ENCODE measurements at regions not wholly inside any gene's neighbourhood (a gene's known extent, or its start where the extent isn't known, plus 50 kb on each side); places are given as distances from the start of the nearest gene placed in this dataset.

GRCh38 chr11:100586361-100587101 is 100.6 kb upstream of the ARHGAP42 start:
- no peak overlapping the region for H3K4me3 ChIP-seq
- TF ChIP-seq POLR2A (IDR thresholded peaks at IDR 0.05): no peak
- TF ChIP-seq CTCF (IDR thresholded peaks at IDR 0.05): no peak
- TF ChIP-seq POLR2AphosphoS5 (IDR thresholded peaks at IDR 0.05; ENCODE audit: insufficient read depth in 1 of 2, low read depth in 1 of 2): no peak
- no peak overlapping the region for H3K27ac ChIP-seq
- no peaks in the 10 kb centered on the region for H3K9me3 ChIP-seq
- no peaks in the 10 kb centered on the region for H3K36me3 ChIP-seq
- no peaks in the 10 kb centered on the region for H3K27me3 ChIP-seq
- peaks cover 15% of the 10 kb centered on the region for H3K4me1 ChIP-seq
- intact Hi-C loops (cut with DNase I): no loop called here
- no peak for DNase-seq (ENCODE audit: extremely low spot score in 2 of 2)

GRCh38 chr11:100592619-100593260 is 94.3 kb upstream of the ARHGAP42 start:
- Histone ChIP-seq H3K4me1 (no peaks in the 10 kb centered on the region), H3K27ac (no peak overlapping the region), H3K9me3 (no peaks in the 10 kb centered on the region), H3K4me3 (no peak overlapping the region), H3K27me3 (no peaks in the 10 kb centered on the region), H3K36me3 (no peaks in the 10 kb centered on the region)
- no peak for TF ChIP-seq POLR2AphosphoS5 (IDR thresholded peaks at IDR 0.05; ENCODE audit: insufficient read depth in 1 of 2, low read depth in 1 of 2)
- no peak for TF ChIP-seq POLR2A (IDR thresholded peaks at IDR 0.05)
- TF ChIP-seq CTCF (IDR thresholded peaks at IDR 0.05): no peak
- DNase-seq (ENCODE audit: extremely low spot score in 2 of 2): no peak
- intact Hi-C loops (cut with DNase I): no loop called here

- Histone ChIP-seq H3K4me3 (no peak overlapping the region), H3K4me1 (no peaks in the 10 kb centered on the region), H3K27me3 (no peaks in the 10 kb centered on the region), H3K36me3 (no peaks in the 10 kb centered on the region), H3K9me3 (no peaks in the 10 kb centered on the region), H3K27ac (no peak overlapping the region)
- DNase-seq (ENCODE audit: extremely low spot score in 2 of 2): no peak
- no peak for TF ChIP-seq CTCF (IDR thresholded peaks at IDR 0.05)
- TF ChIP-seq POLR2AphosphoS5 (IDR thresholded peaks at IDR 0.05; ENCODE audit: insufficient read depth in 1 of 2, low read depth in 1 of 2): no peak
- TF ChIP-seq POLR2A (IDR thresholded peaks at IDR 0.05): no peak
- intact Hi-C loops (cut with DNase I): no loop called here
Observed at GRCh38 chr11:100593291-100593690, 93.8 kb upstream of the ARHGAP42 start.

GRCh38 chr11:100594320-100594719 is 92.8 kb upstream of the ARHGAP42 start:
- no peaks in the 10 kb centered on the region for H3K27me3 ChIP-seq
- intact Hi-C loops (cut with DNase I): no loop called here
- H3K4me3 ChIP-seq: no peak overlapping the region
- no peaks in the 10 kb centered on the region for H3K9me3 ChIP-seq
- H3K4me1 ChIP-seq: no peaks in the 10 kb centered on the region
- no peak for TF ChIP-seq CTCF (IDR thresholded peaks at IDR 0.05)
- no peak for TF ChIP-seq POLR2A (IDR thresholded peaks at IDR 0.05)
- TF ChIP-seq POLR2AphosphoS5 (IDR thresholded peaks at IDR 0.05; ENCODE audit: insufficient read depth in 1 of 2, low read depth in 1 of 2): no peak
- no peak for DNase-seq (ENCODE audit: extremely low spot score in 2 of 2)
- H3K36me3 ChIP-seq: no peaks in the 10 kb centered on the region
- H3K27ac ChIP-seq: no peak overlapping the region

GRCh38 chr11:100600941-100601340 is 86.1 kb upstream of the ARHGAP42 start:
- Histone ChIP-seq H3K27me3 (no peaks in the 10 kb centered on the region), H3K4me3 (no peak overlapping the region), H3K36me3 (no peaks in the 10 kb centered on the region), H3K9me3 (no peaks in the 10 kb centered on the region), H3K4me1 (no peaks in the 10 kb centered on the region), H3K27ac (no peak overlapping the region)
- DNase-seq (ENCODE audit: extremely low spot score in 2 of 2): no peak
- TF ChIP-seq POLR2A (IDR thresholded peaks at IDR 0.05) (no peak), CTCF (IDR thresholded peaks at IDR 0.05) (no peak)
- intact Hi-C loops (cut with DNase I): no loop called here

Measured in vagina (tissue), 2 donors.